ENCODE measurements at regions not wholly inside any gene's neighbourhood (a gene's known extent, or its start where the extent isn't known, plus 50 kb on each side); places are given as distances from the start of the nearest gene placed in this dataset.
A peak's percentile ranks its signal among the peaks of the same experiment; 100 is the strongest.

DNA sequence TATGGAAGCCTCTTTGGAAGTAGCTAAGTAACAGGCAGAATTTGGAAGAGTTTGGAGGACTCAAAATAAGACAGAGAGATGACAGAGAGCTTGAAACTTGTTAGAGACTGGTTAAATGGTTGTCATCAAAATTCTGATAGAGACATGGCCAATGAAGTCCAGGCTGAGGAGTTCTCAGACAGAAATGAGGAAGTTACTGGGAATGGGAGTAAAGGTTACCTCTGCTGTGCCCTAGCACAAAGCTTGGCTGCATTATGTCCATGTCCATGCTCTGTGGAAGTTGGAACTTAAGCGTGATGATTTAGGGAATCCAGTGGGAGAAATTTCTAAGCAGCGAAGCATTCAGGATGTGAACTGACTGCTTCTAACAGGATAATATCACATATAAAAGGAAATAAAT lies 146.2 kb upstream of the NDST4 start:
- no peak overlapping the region for H3K4me3 ChIP-seq
- WGBS, 2 donors = 75 to 88% methylated on average over 2 of the region's 2 CpGs
- no peak for DNase-seq (ENCODE audit: low spot score in 2 of 2)
- TF ChIP-seq, protein P1, sequence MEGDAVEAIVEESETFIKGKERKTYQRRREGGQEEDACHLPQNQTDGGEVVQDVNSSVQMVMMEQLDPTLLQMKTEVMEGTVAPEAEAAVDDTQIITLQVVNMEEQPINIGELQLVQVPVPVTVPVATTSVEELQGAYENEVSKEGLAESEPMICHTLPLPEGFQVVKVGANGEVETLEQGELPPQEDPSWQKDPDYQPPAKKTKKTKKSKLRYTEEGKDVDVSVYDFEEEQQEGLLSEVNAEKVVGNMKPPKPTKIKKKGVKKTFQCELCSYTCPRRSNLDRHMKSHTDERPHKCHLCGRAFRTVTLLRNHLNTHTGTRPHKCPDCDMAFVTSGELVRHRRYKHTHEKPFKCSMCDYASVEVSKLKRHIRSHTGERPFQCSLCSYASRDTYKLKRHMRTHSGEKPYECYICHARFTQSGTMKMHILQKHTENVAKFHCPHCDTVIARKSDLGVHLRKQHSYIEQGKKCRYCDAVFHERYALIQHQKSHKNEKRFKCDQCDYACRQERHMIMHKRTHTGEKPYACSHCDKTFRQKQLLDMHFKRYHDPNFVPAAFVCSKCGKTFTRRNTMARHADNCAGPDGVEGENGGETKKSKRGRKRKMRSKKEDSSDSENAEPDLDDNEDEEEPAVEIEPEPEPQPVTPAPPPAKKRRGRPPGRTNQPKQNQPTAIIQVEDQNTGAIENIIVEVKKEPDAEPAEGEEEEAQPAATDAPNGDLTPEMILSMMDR (IDR thresholded peaks at IDR 0.05) = no peak
- TF ChIP-seq EP300 (IDR thresholded peaks at IDR 0.05) (no peak), POLR2A (IDR thresholded peaks at IDR 0.05) (no peak)
- peaks cover 0 to 8% (median 0%) of the 10 kb centered on the region in 4 donors for H3K9me3 ChIP-seq
- no peaks in the 10 kb centered on the region for H3K36me3 ChIP-seq
- no peaks in the 10 kb centered on the region for H3K4me1 ChIP-seq
- H3K27me3 ChIP-seq = no peaks in the 10 kb centered on the region
- H3K27ac ChIP-seq = no peak overlapping the region

DNA sequence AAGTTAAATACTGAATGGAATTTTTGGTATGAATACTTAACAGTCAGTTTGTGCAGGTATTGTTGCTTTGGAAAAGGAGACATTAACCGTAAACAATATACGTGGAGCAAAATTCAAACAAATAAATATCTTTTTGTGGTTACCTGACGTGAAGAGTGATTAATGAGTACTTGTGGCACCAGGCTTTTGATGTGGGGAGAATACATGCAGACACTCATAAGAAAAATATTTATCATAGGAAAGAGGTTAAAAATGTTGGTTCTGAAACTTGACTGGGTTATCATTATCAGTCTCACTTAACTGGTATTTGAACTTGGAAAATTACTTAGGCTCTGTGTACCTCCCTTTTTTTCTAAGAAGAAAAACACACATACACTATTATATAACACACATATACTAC lies 136.4 kb upstream of the NDST4 start:
- 78 to 80% methylated on average over 3 of the region's 3 CpGs for WGBS, 2 donors
- Histone ChIP-seq H3K27ac (no peak overlapping the region), H3K4me3 (no peak overlapping the region), H3K9me3 (no peaks in the 10 kb centered on the region), H3K27me3 (no peaks in the 10 kb centered on the region), H3K4me1 (no peaks in the 10 kb centered on the region), H3K36me3 (no peaks in the 10 kb centered on the region)
- TF ChIP-seq, protein P1 (IDR thresholded peaks at IDR 0.05) = no peak
- TF ChIP-seq EP300 (IDR thresholded peaks at IDR 0.05) (no peak), POLR2A (IDR thresholded peaks at IDR 0.05) (no peak)
- DNase-seq (ENCODE audit: low spot score in 2 of 2) = no peak

DNA sequence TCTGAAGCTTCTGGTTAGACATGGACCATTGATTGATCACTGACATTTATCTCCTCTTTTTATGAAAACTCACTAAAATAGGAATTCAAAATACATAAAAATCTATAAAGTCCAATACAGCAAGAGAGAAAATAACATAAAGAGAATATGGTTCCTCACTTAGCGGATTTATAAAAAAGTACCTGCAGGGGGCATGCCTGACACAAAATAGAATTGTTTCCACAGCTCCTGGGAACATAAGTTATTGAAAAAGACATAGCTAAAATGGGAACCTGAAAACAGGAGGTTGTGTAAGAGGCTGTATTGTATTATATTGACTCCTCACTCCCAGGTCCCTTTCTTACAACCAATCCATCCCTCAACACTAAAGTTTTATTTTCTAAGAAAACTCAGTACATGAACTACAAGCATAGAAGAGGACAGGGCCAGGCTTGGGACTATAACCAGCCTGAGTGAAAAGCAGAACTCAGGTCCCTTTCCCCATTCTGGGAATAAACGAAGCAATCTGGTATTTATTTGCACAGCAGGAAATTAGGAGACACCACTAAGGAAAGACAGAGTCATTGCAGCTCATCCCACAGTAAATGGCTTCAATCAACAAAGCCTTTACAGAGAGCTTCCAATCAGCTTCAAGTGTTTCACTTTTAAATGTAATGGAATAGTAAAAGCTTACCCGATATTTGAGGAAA lies 121.1 kb upstream of the NDST4 start:
- H3K27ac ChIP-seq = no peak overlapping the region
- TF ChIP-seq EP300 (IDR thresholded peaks at IDR 0.05) (no peak), POLR2A (IDR thresholded peaks at IDR 0.05) (no peak)
- TF ChIP-seq, protein P1 (IDR thresholded peaks at IDR 0.05) = peak in 2 of 5 experiments; percentile 12 to 14
- DNase-seq (ENCODE audit: low spot score in 2 of 2) = peak in 1 of 2 donors; percentile 9
- H3K4me1 ChIP-seq = no peaks in the 10 kb centered on the region
- no peak overlapping the region for H3K4me3 ChIP-seq
- WGBS, 2 donors = 50 to 56% methylated on average over 3 of the region's 3 CpGs
- no peaks in the 10 kb centered on the region for H3K36me3 ChIP-seq
- H3K9me3 ChIP-seq = no peaks in the 10 kb centered on the region
- H3K27me3 ChIP-seq = no peaks in the 10 kb centered on the region

DNA sequence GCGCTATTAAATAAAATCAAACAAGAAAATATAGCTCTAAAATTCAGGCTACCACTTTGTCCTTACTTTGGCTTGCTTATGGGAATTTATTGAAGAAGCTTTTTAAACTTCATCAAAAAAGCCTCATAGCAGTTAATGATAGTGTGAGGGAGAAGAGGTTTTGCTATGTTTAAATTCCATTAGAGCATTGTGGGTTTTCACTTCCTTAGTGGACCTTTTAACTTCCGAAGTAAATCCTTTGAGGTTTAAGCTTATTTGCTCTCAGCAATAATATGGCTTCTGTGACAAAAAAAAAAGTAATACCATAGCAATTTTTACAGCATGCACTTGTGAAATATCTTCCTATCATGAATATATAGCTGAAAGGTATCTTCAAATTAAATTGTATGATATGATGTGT lies 120.2 kb upstream of the NDST4 start:
- no peak for DNase-seq (ENCODE audit: low spot score in 2 of 2)
- Histone ChIP-seq H3K36me3 (no peaks in the 10 kb centered on the region), H3K4me3 (no peak overlapping the region), H3K9me3 (no peaks in the 10 kb centered on the region), H3K27ac (no peak overlapping the region), H3K4me1 (no peaks in the 10 kb centered on the region), H3K27me3 (no peaks in the 10 kb centered on the region)
- WGBS, 2 donors = 47 to 56% methylated on average over 2 of the region's 2 CpGs
- no peak for TF ChIP-seq EP300 (IDR thresholded peaks at IDR 0.05)

DNA sequence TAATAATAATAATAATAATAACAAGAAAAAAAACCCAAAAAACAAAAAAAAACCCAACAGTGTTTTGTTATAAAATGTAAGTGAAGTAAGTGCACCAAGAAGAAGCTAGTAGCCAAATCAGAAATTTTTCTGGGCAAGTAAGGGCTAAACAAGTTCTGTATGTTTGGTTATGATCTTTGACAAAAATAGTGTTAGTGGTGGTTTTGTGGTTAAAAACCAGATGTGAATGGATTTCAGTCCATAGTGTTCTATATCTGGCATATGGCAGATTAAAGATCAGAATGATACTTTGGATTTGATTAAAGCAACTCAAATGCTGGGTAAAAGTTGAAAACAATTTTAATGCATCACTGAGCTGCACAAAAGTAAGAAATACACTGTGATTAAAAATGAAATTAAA lies 116.5 kb upstream of the NDST4 start:
- DNase-seq (ENCODE audit: low spot score in 2 of 2) = no peak
- Histone ChIP-seq H3K27me3 (no peaks in the 10 kb centered on the region), H3K4me1 (no peaks in the 10 kb centered on the region), H3K4me3 (no peak overlapping the region), H3K36me3 (no peaks in the 10 kb centered on the region), H3K27ac (no peak overlapping the region), H3K9me3 (no peaks in the 10 kb centered on the region)
- no peak for TF ChIP-seq EP300 (IDR thresholded peaks at IDR 0.05)
- no peak for TF ChIP-seq POLR2A (IDR thresholded peaks at IDR 0.05)
- TF ChIP-seq, protein P1 (IDR thresholded peaks at IDR 0.05) = no peak

DNA sequence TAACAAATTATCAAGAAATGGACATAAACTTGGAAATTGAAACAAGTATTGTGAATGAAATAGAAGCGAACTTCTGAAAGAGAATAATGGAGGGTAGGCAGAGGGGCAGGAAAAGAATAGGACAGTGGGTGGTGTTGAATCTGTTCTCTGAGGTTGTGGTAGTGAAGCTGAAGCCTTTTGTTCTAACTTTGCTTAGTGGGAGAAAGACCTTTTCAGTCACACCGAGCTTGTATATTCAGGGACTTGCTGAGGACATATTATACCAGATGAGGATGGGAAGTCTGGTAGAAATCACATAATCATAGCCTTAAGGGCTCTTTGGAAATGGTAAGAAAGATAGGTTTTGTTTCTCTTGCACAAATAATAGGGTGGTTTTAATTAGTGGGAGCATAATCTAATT lies 115.4 kb upstream of the NDST4 start:
- no peaks in the 10 kb centered on the region for H3K9me3 ChIP-seq
- TF ChIP-seq EP300 (IDR thresholded peaks at IDR 0.05) (no peak), POLR2A (IDR thresholded peaks at IDR 0.05) (no peak)
- TF ChIP-seq, protein P1 (IDR thresholded peaks at IDR 0.05) = no peak
- H3K4me3 ChIP-seq = no peak overlapping the region
- no peaks in the 10 kb centered on the region for H3K36me3 ChIP-seq
- 58 to 60% methylated on average over 2 of the region's 2 CpGs for WGBS, 2 donors
- no peak for DNase-seq (ENCODE audit: low spot score in 2 of 2)
- H3K27me3 ChIP-seq = no peaks in the 10 kb centered on the region
- no peaks in the 10 kb centered on the region for H3K4me1 ChIP-seq
- no peak overlapping the region for H3K27ac ChIP-seq

All from tibial nerve (tissue), 4 donors.